ENCODE measurements at regions not wholly inside any gene's neighbourhood (a gene's known extent, or its start where the extent isn't known, plus 50 kb on each side); places are given as distances from the start of the nearest gene placed in this dataset.

DNA sequence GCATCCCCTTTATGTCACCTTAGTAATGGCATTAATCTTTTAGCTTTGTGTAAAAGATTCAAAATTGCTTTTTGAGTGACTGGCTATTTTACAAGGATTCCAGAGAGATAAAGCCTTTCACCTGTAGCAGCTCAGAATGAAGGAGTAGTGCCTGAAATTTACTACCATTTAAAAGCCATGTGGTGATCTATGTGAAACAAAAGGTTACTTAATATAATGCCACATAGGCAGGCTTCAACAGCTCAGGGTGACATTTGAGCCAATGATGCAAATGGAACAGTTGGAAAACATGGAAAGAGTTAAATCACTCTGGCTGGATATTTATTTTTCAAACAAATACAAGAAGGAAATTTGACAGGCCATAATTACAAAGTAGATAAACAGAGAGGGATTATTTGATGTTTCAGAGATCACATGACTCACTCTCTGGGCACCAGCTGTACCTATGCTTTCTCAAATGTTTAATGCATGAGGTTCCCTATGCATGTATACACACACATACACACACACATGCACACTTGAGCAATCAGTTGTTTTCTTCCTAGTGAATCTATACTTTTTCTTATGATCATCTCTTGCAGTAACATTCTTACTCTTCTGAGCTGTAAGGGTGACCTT lies 171.5 kb downstream of the ZMAT3 start:
- TF ChIP-seq POLR2A (IDR thresholded peaks at IDR 0.05; ENCODE audit: low read depth) (no peak), CTCF (IDR thresholded peaks at IDR 0.05) (no peak)
